Stimulated activated CD4-positive, alpha-beta T cell treated with anti-CD3 and anti-CD28 coated beads, Interleukin-15, amount 100 ng/mL, for 48 hours (primary cell): ENCODE measurements at regions not wholly inside any gene's neighbourhood (a gene's known extent, or its start where the extent isn't known, plus 50 kb on each side); places are given as distances from the start of the nearest gene placed in this dataset.
"Not testable (repeated sequence)": the region's sequence is repeated elsewhere in the genome, so short reads cannot be mapped to it uniquely, and the experiment has no call there.

Experiments used
- DNase-seq, 2 donors: peaks; one replicate each; pipeline ENCODE4 v3.0.0-alpha.2; 2020; ENCODE audit warnings: low read depth in 2 of 2

GRCh38 chr1:25021591-25022215 is 91.6 kb upstream of the RUNX3 start:
- no peak for DNase-seq

GRCh38 chr1:25020851-25021590 is 90.9 kb upstream of the RUNX3 start:
- no peak for DNase-seq

- no peak for DNase-seq
Observed at GRCh38 chr1:25020173-25020845, 90.2 kb upstream of the RUNX3 start.

- no peak for DNase-seq
Observed at GRCh38 chr1:25019337-25020172, 89.5 kb upstream of the RUNX3 start.

GRCh38 chr1:25018943-25019336 is 88.9 kb upstream of the RUNX3 start:
- DNase-seq = no peak

GRCh38 chr1:25018110-25018735 is 88.1 kb upstream of the RUNX3 start:
- no peak for DNase-seq

- DNase-seq = no peak
Observed at GRCh38 chr1:25017436-25018109, 87.5 kb upstream of the RUNX3 start.

GRCh38 chr1:25012966-25013962 is 83.2 kb upstream of the RUNX3 start:
- no peak for DNase-seq

GRCh38 chr1:25011943-25012638 is 82.0 kb upstream of the RUNX3 start:
- DNase-seq = no peak

GRCh38 chr1:25011275-25011674 is 81.2 kb upstream of the RUNX3 start:
- DNase-seq = no peak

GRCh38 chr1:25009671-25010262 is 79.7 kb upstream of the RUNX3 start:
- DNase-seq = no peak

- DNase-seq = no peak
Observed at GRCh38 chr1:25008192-25008485, 78.1 kb upstream of the RUNX3 start.

GRCh38 chr1:25007390-25008191 is 77.5 kb upstream of the RUNX3 start:
- not testable (repeated sequence) for DNase-seq

- no peak for DNase-seq
Observed at GRCh38 chr1:25006770-25007169, 76.7 kb upstream of the RUNX3 start.

- no peak for DNase-seq
Observed at GRCh38 chr1:25004355-25004754, 74.3 kb upstream of the RUNX3 start.

- no peak for DNase-seq
Observed at GRCh38 chr1:25003457-25004190, 73.5 kb upstream of the RUNX3 start.

GRCh38 chr1:25003000-25003399 is 72.9 kb upstream of the RUNX3 start:
- no peak for DNase-seq
